Omental fat pad (tissue), 3 donors: ENCODE measurements at regions not wholly inside any gene's neighbourhood (a gene's known extent, or its start where the extent isn't known, plus 50 kb on each side); places are given as distances from the start of the nearest gene placed in this dataset.

Experiments used
- ATAC-seq: fragments of 150-250 bp; one replicate; pipeline ENCODE4 v1.9.1; 2016; ENCODE audit warnings: mild to moderate bottlenecking, moderate library complexity; ENCODE audit not compliant: low FRiP score
- DNase-seq: peaks from one replicate; pipeline ENCODE4 v3.0.0-alpha.2; 2019; ENCODE audit warnings: low spot score
- TF ChIP-seq, protein P1 (sequence below), 3 donors: fragments of 450-650 bp; IDR thresholded peaks; one replicate each; pipeline ENCODE4 v1.5.1; 2016 to 2017; ENCODE audit warnings: antibody characterized with exemption in 3 of 3, mild to moderate bottlenecking in 3 of 3, moderate library complexity in 2 of 3

- no peak for ATAC-seq
These were observed 270.5 kb downstream of the MYCN start for GRCh38 chr2:16210841-16211240.

GRCh38 chr2:16209799-16210198, 269.4 kb downstream of the MYCN start:
- TF ChIP-seq, protein P1, sequence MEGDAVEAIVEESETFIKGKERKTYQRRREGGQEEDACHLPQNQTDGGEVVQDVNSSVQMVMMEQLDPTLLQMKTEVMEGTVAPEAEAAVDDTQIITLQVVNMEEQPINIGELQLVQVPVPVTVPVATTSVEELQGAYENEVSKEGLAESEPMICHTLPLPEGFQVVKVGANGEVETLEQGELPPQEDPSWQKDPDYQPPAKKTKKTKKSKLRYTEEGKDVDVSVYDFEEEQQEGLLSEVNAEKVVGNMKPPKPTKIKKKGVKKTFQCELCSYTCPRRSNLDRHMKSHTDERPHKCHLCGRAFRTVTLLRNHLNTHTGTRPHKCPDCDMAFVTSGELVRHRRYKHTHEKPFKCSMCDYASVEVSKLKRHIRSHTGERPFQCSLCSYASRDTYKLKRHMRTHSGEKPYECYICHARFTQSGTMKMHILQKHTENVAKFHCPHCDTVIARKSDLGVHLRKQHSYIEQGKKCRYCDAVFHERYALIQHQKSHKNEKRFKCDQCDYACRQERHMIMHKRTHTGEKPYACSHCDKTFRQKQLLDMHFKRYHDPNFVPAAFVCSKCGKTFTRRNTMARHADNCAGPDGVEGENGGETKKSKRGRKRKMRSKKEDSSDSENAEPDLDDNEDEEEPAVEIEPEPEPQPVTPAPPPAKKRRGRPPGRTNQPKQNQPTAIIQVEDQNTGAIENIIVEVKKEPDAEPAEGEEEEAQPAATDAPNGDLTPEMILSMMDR (IDR thresholded peaks at IDR 0.05), result no peak
- ATAC-seq (no peak), DNase-seq (no peak)

More at GRCh38 chr2:16210841-16211240, 270.5 kb downstream of the MYCN start:
- TF ChIP-seq, protein P1 (IDR thresholded peaks at IDR 0.05), result no peak
- no peak for DNase-seq

GRCh38 chr2:16208921-16209320, 268.6 kb downstream of the MYCN start:
- DNase-seq (no peak), ATAC-seq (no peak)
- TF ChIP-seq, protein P1 (IDR thresholded peaks at IDR 0.05), result no peak

DNA sequence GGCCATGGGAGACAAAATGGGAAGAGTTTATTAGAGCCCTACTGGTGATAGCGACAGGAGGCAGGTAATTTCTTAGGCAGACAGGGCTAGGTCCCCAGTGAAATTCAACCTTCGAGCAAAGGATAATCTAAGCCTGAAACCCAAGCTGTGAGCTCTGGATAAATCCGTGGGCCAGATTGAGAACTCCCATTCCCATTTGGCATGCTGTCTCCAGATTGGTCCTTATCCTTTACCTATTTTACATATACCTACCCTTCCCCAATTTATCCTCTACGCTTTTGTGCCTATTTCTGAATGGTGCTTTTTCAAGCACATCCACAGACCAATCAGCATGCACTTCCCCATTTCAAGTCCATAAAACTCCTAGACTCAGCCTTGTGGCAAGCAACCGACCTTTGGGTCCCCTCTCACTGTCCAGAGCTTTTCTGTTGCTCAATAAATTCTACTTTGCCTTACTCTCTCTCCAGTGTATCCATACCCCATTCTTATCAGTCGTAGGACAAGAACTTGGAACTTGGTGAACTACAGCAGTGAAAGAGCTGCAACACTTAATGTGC, 268.0 kb downstream of the MYCN start:
- TF ChIP-seq, protein P1 (IDR thresholded peaks at IDR 0.05), result no peak
- ATAC-seq (no peak), DNase-seq (no peak)

GRCh38 chr2:16207611-16208010, 267.3 kb downstream of the MYCN start:
- ATAC-seq (no peak), DNase-seq (no peak)
- TF ChIP-seq, protein P1 (IDR thresholded peaks at IDR 0.05), result no peak

DNA sequence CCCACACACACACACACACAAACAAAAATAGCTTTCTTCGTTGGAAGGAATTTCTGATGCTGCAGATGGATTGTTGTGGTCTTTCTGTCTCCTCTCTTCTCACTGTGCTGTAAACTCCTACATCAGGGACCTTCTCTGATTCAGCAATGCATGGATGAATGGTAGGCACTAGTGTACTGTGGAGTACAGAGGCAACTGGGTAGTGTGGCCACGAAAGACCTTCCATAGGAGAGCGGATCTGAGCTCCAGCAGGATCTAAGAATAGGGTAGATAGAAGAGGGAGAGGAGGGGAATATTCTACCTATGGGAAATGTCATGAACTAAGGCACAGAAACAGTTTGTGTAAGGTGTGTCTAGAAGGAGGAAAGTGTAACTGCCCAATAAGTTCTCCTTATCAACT, 266.8 kb downstream of the MYCN start:
- TF ChIP-seq, protein P1 (IDR thresholded peaks at IDR 0.05), result no peak
- ATAC-seq (no peak), DNase-seq (no peak)

GRCh38 chr2:16206191-16206944, 266.0 kb downstream of the MYCN start:
- no peak for ATAC-seq
- DNase-seq, result no peak

More at GRCh38 chr2:16206191-16206944, 266.0 kb downstream of the MYCN start:
- TF ChIP-seq, protein P1 (IDR thresholded peaks at IDR 0.05), result no peak
